GM21381 (cell line): ENCODE measurements at regions not wholly inside any gene's neighbourhood (a gene's known extent, or its start where the extent isn't known, plus 50 kb on each side); places are given as distances from the start of the nearest gene placed in this dataset.

ENCODE experiments used
- ATAC-seq: cut with Tn5 transposase; IDR thresholded peaks from one replicate; pipeline ENCODE4 v1.9.1; 2021; ENCODE audit warnings: mild to moderate bottlenecking, moderate library complexity; ENCODE audit not compliant: unreplicated experiment

DNA sequence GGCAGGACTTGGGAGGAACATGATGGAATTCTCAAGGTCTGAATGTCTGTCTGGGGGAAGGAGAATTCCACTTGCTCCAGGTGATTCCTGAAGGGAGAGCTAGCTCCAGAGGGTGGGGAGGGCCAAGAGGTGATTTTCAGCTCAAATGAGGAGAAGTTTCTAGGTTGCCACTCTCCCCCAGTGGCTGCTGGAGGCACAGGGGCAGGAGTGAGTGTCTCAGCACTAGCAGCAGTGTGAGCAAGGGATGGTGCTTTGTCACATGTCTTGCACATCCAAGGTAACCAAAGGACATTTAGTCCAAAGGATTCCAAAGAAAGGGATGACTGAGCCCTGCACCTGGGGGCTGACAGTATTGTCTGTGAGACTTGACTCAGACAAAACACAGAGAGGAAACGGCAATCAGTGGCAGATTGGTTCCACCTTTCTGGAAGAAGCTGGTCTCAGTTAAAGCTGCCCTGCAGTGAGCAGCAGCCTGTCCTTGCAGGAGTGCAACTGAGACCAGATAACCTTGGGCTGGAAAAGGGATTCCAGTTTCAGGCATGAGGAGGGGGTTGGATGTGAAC lies 51.2 kb upstream of the PCBD1 start:
- no peak for ATAC-seq

DNA sequence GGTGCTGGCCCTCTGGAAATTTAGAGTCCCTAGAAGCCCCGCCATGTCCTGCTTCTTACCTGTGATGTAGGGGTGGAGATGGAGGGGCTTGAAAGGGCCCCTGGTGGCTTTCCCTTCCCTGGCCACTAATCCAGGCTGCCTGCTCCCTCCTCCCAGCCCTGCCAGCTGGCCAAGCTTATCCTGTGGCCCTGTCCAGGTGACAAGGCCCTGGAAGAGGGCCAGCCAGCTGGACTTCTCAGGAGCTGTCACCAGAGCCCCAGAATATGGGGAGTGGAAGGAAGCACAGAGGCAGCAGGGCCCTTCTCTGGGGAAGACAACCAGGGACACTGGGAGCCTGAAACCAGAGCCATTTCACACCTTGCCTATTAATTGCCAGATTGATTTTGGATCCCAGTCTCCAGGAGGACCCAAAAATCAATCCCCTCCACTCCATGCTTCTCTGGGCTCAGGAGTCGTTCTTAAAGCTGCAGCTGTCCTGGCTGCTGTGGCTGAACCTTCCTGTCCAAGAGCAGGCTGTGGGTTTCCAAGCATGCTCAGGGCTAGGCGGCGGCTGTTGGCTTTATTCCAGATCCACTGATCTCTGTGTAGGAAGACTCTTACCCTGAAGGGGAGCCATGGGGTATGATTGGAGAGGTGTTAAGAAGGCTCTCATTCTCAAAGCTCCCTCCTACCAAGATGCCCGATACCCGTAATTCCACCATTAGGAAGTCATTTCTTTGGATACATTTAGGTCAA lies 52.6 kb upstream of the PCBD1 start:
- ATAC-seq: no peak

DNA sequence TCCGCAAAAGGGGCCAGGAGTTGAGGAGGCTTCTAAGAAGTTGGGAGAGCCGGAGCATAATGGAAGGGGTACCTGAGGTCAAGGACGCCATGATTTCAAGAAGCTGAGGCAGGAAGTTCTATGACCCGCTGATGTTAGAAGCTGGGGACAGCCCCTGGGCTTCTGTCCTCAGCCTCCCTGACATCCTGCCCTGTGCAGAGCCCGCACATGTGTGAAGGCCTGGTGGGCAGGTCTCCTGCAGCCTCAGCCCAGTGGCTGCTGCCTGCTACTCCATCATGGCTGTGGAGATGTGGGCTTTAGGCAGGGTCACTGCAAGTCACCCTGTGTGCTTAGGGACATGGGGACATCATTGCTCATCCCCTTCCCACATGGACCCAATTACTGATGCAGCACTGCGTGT lies 53.8 kb upstream of the PCBD1 start:
- no peak for ATAC-seq

DNA sequence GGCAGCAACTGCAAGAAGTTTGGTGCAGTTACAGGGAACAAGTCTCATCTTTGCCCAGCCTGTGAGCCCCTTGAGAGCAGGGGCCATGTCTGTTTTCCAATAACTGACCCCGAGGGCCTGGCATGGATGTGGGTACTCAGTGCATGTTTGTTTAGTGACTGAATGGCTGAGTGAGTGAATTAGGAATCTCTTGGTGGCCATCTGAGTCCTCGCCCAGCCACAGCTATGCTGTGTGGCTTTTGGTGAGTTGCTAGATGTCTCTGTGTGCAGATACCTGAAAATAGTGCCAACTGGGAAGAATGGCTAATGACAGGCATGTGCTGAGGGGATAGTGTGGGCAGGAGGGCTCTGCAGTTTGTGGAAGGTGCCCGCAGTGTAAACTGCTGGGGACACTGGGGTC lies 54.4 kb upstream of the PCBD1 start:
- ATAC-seq: no peak

DNA sequence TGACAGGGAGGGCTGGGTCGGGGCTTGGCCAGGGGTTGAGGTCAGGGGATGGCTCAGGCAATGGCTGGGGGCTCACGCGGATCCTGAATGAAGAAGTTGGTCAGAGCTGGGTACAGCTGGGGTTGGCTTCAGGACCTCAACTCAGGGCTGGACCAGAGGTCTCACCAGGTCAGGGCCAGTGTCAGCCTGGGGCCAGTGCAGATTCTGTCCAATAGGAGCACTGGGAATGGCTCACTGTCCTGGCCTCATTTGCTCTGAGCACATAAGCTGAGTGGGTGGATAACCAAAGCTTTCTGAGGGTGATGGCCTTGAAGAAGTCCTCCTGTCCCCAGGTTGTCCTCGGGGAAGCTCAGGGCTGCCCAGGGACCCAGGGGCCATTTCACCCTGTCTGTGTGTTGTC lies 54.9 kb upstream of the PCBD1 start:
- no peak for ATAC-seq

DNA sequence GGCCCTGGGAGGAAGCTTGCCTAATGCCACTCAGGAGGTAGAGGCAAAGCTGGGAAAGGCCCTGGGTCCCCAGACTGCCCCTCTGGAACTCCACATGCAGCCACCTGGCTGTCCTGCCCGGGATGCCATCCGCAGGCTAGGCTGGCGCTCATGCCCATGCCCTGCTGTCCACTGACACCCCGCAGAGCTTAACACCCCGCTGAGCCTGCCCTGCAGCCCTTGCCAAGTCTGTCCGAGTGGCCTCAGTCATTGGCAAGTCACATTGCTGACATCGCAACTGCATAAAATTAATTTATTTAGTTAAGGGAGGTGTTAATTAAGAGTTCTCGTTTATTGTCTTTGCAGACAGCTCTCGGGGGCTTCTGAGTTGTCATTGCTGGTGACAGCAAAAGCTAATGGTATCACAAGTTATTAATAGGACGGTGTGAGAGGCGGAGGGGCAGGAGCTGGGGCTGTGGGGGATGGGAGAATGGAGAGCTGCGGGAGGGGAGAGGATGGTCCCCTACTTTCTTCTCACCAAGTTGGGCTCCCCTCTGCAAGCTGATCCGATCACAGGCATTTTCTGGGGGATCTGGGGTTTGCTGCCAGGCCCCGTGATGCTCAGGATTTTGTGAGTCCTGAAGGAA lies 55.6 kb upstream of the PCBD1 start:
- no peak for ATAC-seq

DNA sequence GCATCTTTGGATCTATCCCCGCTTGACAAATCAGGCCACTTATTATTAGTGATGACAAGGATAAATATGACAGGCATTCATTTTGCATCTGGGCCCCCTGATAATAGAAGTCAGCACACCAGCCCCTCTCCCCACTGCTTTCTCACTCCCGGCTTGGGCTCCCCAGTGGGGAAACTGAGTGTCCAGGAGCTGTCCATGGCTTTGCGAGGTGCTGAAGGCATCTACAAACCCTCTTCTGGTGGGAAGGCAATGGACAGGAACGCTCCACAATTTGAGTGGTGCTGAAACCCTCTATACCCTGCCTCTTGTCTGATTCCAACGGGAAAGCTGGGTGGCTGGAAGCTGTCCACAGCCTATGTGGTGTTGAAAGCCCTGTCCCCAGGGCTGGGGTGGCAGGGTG lies 61.7 kb upstream of the PCBD1 start:
- no peak for ATAC-seq

DNA sequence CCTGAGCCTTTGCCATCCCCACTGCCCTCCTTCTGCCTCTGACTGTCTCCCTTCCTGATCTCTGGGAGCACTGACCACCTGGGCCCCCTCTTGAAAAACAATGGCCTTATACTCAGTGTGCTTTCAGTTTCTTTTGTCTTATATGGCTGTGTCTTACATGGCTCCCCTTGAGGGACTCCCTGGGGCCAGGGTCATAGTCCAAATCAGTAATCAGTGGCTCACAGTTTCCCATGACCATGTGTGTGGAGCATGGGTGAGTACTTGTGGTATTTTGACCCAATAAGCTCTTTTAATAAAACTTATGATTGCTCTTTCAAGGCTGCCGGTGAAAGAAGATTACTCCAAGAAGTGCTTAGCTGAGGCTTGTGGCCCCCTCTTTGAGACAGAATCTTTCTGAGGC lies 62.4 kb upstream of the PCBD1 start:
- no peak for ATAC-seq

DNA sequence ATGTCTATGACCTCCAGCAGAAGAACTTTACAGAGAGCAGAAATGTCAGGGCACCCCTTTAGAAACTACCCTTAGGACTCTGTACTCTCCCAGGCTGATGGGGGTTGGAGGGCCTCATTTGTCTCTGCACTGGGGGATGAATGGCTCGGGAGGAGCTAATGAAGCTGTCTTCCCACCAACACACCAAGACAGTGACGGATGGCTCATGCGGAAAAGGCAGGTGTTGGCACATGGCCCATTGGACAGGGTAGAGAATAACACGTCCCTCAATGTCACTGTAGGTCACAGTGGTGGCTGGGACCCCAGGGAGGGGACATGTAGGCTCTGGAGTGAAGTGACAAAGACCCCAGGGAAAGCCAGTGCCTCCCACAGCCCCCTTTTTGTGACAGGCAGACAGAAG lies 64.0 kb upstream of the PCBD1 start:
- no peak for ATAC-seq

DNA sequence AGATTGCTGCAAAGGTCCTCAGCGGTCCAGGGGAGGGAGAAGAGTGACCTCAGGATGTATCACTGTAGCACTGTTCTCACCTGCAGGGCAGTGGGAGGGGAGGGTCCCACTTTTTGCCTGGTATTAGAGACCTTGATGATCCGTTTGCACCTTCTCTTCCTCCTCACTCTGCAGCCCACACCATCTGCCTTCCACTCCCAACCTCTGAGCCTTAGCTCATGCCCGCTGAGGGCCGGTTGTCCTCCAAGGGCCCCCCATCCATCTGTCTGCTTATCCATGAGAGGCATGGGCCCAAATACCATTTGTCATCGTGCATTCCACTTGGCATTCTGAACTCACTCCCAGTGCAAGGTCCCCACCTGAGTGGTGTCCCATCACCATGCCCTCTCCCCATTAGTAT lies 64.6 kb upstream of the PCBD1 start:
- no peak for ATAC-seq

DNA sequence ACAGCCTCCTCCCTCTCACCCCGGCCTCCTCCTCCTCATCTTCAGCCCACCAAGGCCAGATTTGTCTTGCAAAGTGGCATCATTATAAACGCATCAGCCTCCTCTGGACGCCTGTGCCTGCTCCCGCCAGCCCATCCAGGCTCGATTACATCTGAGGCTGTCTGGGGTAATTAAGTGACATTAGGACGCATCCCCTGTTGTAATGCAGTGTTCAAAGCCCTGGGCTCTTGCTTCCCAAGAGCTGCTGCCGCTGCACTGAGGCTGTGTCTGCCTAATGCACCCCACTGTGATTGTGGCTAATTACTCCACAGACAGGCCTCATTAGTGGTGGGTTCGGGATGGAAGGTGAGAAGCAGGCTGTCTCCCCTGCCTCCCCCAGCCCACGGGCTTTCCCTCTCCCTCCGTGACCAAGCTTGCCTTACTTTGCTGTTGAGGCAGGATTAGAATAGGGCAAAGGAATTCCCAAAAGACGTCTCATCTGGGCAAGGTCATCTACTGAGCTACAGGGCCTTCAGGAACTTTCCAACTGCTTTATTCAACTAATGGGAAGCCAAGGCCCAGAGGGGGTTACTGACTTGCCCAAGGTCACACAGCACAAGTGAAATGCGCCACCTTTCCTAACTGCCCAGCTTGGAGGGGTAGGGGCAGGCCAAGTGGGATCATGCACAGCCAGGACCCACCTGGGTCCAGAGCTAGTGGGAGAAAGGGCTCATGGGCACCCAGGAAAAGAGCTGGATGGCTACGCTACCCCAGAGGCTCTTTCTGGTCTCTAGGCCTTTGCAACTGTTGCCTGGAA lies 66.2 kb upstream of the PCBD1 start:
- no peak for ATAC-seq

DNA sequence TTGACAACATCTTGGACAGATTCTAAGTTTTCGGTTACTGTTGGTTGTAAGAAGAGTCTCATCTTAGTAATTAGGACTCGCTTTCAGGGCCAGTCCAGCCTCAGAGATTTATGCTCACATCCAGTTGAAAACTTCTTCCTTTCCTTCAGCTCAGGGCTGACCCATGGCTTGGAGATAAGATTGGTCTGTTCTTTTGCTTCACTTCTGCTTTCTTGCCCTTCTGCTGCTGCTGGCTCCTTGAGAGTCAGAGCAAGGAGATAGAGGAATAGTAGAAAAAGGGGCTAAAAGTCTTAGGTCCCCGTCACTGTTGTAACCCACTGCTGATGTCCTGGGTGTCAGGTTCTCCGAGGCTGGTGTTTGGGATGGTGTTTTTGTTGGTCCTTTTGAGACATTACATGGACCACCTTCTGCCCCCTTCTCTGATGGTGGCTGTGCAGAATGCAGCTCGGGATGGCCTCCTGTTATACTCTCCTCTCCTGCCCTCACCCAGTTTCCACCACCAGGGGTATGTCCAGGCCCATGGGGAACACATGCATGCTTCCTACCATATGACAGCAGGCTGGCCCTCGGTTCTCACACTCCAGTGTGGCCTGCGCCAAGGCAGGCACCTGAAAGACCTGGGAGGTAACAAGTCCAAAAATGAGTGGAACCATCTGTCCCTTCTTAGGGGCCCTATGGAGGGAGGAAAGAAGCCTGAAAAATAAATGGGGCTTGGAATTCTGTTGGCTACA lies 67.8 kb upstream of the PCBD1 start:
- no peak for ATAC-seq

DNA sequence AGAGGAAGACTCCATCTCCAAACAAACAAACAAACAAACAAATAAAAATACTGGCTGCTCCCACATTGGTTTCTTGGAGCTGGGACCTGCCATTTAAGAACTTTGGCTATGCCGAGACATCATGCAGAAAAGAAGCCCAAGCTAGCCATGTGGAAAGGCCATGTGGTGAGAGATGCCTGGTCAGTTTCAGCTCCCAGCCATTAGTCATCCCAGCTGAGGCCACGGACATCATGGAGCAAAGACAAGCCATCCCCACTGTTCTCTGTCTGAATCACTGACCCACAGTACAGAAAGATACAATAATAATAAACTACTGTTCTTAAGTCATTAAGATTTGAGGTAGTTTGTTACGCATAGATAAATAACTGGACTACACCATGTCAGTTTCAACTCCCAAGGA lies 70.0 kb upstream of the PCBD1 start:
- no peak for ATAC-seq

DNA sequence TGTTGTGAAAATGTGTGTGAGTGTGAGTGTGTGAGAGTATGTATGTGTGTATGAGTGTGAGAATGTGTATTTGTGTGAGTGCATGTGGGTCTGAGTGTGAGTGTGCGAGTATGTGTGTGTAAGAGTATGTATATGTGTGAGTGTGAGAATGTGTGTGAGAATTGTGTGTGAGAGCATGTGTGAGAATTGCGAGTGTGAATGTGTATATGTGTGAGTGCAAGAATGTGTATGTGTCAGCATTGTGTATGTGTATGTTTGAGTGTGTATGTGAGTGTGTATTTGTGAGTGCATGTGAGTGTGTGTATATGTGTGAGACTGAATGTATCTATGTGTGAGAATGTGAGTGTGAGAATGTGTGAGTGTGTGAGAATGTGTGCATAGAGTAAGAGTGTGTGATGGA lies 72.0 kb upstream of the PCBD1 start:
- ATAC-seq: no peak

DNA sequence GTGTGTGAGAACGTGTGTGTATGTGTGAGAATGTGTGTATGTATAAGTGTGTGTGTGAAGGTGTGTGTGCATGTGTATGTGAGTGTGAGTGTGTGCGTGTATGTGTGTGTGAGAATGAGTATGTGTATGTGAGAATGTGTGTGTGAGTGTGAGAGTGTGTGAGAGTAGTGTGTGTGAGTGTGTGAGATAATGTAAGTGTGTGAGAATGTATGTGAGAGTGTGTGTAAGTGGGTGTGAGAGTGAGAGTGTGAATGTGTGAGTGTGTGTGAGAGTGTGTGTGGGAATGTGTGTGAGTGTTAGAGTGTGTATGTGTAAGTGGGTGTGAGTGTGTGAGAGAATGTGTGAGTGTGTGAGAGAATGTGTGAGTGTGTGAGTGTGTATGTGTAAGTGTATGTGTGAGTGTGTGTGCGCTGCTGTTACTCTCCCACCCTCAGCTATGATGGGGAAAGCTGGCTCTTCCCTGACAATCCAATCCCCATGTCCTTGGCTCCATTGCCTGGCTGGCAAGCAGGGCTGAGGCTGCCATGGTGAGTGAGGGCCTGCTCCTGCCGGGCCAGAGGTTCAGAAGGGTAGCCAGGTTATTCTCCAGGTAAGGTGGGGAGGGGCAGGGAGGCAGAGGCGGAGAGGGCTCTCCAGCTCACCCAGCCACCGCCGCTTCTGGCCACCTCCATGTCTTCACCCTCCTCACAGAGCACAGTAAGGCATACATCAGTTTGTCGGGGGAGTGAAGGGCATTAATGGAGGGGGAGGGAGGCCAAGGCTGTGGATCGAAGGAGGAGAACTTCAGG lies 72.6 kb upstream of the PCBD1 start:
- ATAC-seq: no peak

DNA sequence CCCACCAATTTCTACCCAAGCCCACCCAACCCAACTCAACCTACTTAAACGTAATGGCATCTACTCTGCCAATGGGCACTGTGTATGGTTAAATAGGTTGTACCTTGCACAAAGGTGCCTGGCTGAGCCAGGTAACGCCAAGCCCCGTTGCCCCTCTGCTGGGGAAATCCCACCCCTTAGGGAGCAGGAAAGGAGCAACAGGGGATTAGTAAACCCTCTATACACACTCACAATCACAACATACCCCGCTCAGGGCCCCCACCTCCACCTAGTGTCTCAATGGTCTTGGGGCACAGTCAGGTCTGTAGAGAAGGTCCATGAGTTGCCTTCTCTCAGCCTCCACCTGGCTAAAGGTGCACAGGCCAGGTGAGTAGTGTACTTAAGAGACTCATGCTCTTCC lies 74.3 kb upstream of the PCBD1 start:
- no peak for ATAC-seq

DNA sequence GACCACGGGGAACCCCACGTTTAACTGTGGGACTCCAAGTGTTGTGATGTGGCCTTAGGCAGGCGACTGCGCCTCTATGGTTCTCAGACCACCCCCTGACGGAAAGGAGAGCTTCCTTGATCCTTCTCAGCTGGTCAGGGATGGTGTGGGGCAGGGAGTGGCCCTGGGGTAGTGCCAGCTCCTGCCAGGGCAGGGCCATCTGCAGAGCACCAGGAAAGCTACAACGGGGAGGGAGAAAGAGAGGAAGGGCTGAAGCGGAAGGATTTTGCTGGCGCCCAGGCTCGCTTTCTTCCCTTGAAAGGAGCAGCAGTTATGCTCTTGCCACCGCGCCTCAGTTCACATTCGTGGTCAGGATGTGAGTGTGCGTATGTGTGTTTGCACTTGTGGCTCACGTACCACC lies 74.9 kb upstream of the PCBD1 start:
- ATAC-seq: no peak

DNA sequence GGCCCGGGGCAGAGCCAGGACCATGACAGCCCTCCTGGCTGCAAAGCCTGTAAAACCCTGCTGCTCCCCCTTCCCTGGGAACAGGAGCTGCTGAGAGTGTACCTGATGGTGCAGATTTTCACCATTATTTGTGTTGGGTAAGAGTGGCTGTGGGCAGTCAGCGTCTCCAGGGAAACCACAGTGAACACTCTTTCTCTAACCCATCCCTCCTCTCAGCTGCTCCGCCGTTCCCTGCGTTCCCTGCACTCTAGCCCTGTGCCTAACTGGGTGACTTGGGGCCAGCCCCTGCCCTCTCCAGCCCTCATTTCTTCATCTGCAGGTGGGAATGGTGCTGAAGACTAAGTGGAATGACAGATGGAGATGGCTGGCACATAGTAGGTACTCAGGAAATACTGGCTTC lies 75.9 kb upstream of the PCBD1 start:
- no peak for ATAC-seq

DNA sequence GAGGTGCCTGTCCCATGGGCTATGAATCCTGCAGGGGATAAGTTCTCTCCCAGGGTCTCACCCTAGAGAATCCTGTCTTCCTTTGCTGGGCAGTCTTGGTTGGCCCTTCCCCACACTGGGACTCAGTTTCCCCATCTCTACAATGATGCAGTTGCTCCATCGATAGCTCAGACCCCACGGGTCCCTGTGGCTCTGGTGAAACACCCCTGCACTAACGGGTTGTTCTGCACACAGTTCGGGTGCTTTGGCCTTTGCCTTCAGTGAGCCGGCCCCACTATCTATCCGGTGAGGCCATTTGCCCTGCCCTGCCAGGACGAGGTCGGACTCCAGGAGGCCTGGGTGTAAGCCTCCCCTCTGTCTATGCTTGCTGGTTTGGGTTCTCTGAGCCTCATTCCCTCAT lies 76.5 kb upstream of the PCBD1 start:
- ATAC-seq: no peak

DNA sequence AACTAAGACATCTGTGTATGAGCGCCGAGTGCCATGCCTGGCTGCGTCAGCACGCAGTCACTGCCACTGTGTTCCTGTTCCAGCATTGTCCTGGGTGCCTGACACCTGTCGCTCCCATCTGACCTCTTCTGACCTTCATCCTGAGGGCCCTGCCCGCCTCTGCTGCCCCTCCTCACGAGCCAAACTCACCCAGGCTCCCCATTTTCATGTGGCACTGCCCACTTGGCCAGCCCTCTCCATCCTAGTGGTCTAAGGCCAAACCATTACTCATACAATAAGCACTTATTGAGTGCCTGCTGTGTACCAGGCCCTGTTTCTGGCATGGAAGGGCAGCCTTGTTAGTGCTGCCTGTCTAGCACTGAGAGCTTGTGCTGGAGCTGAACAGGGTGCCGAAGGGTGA lies 77.2 kb upstream of the PCBD1 start:
- ATAC-seq: no peak
